Upper lobe of left lung (tissue), 6 donors: ENCODE measurements at regions not wholly inside any gene's neighbourhood (a gene's known extent, or its start where the extent isn't known, plus 50 kb on each side); places are given as distances from the start of the nearest gene placed in this dataset.

Experiments used
- ATAC-seq, 2 donors: fragments of 200-7000 bp; cut with Tn5 transposase; one replicate each; pipeline ENCODE4 v1.9.1; 2022; ENCODE audit warnings: mild to moderate bottlenecking in 2 of 2, moderate library complexity in 2 of 2; ENCODE audit not compliant: low FRiP score in 2 of 2
- DNase-seq, 2 donors: peaks; one replicate each; pipeline ENCODE4 v3.0.0-alpha.2; 2019 to 2020
- H3K27ac ChIP-seq, 4 donors: fragments of 200-600 bp; sonication (generic); one replicate each; pipeline ENCODE4 v1.5.1; 2016 to 2019
- H3K27me3 ChIP-seq, 4 donors: fragments of 200-600 bp; sonication (generic); one replicate each; pipeline ENCODE4 v1.5.1; 2017 to 2019
- H3K36me3 ChIP-seq, 4 donors: fragments of 200-600 bp; sonication (generic); one replicate each; pipeline ENCODE4 v1.5.1; 2016 to 2019
- H3K4me1 ChIP-seq, 4 donors: fragments of 200-600 bp; sonication (generic); one replicate each; pipeline ENCODE4 v1.5.1; 2018 to 2019
- H3K4me3 ChIP-seq, 4 donors: fragments of 200-600 bp; sonication (generic); one replicate each; pipeline ENCODE4 v1.5.1; 2017 to 2019; ENCODE audit warnings: mild to moderate bottlenecking in 2 of 4, moderate library complexity in 1 of 4
- H3K9me3 ChIP-seq, 4 donors: fragments of 200-600 bp; sonication (generic); one replicate each; pipeline ENCODE4 v1.5.1; 2018 to 2019
- EP300 ChIP-seq, 4 donors: sonication (generic); formaldehyde crosslinking; IDR thresholded peaks; one replicate each; pipeline ENCODE4 v1.5.1; 2017; ENCODE audit warnings: antibody characterized with exemption in 4 of 4, control low read depth in 2 of 4
- POLR2A ChIP-seq, 4 donors: fragments of 450-650 bp; IDR thresholded peaks; one replicate each; pipeline ENCODE4 v1.5.1; 2016 to 2017; ENCODE audit warnings: antibody characterized with exemption in 4 of 4, mild to moderate bottlenecking in 2 of 4
- POLR2AphosphoS5 ChIP-seq, 2 donors: sonication (generic); formaldehyde crosslinking; IDR thresholded peaks; one replicate each; pipeline ENCODE4 v1.5.1; 2017; ENCODE audit warnings: antibody characterized with exemption in 2 of 2
- WGBS, 2 donors: methylation state at CpG; one replicate each; pipeline ENCODE4 v1.1.5; 2017 to 2018; 5-methylcytosine and 5-hydroxymethylcytosine counted together
- TF ChIP-seq, protein P1 (sequence below), 6 experiments: fragments of 450-650 bp in 4 of 6; fragments of 200-600 bp in 2 of 6; sonication (generic) in 2 of 6; IDR thresholded peaks; one replicate each; pipeline ENCODE4 v1.5.1; 2016 to 2019; ENCODE audit warnings: antibody characterized with exemption in 6 of 6
- donor health status: DM: no; HTN: no; CAD: no; lungs with moderate emphysema.
- donor health status: DM: no; HTN: yes; CAD: no; lungs with severe emphysema.

DNA sequence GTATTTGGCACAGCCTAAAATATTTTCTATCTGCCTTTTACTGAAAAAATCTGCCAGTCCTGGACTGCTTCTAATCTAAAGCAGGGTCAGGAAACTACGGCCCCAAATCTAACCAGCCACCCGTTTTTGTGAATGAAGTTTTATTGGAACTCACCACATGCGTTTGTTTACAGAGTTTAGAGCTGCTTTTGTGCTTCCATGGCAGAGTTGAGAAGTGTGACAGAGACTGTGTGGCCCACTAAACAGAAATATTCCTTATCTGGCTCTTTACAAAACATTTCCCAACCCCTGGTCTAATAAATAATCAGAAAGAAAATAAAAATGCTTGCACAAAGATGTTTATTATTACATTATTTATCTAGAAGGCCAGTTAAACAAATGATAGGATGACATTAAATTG, 110.2 kb downstream of the COPRS start:
- TF ChIP-seq POLR2A (IDR thresholded peaks at IDR 0.05) = no peak
- TF ChIP-seq EP300 (IDR thresholded peaks at IDR 0.05) = no peak
- TF ChIP-seq, protein P1, sequence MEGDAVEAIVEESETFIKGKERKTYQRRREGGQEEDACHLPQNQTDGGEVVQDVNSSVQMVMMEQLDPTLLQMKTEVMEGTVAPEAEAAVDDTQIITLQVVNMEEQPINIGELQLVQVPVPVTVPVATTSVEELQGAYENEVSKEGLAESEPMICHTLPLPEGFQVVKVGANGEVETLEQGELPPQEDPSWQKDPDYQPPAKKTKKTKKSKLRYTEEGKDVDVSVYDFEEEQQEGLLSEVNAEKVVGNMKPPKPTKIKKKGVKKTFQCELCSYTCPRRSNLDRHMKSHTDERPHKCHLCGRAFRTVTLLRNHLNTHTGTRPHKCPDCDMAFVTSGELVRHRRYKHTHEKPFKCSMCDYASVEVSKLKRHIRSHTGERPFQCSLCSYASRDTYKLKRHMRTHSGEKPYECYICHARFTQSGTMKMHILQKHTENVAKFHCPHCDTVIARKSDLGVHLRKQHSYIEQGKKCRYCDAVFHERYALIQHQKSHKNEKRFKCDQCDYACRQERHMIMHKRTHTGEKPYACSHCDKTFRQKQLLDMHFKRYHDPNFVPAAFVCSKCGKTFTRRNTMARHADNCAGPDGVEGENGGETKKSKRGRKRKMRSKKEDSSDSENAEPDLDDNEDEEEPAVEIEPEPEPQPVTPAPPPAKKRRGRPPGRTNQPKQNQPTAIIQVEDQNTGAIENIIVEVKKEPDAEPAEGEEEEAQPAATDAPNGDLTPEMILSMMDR (IDR thresholded peaks at IDR 0.05) = no peak
- no peak for TF ChIP-seq POLR2AphosphoS5 (IDR thresholded peaks at IDR 0.05)
- no peaks in the 10 kb centered on the region for H3K36me3 ChIP-seq
- H3K4me3 ChIP-seq = no peak overlapping the region
- WGBS, 2 donors = 58 to 69% methylated on average over 3 of the region's 3 CpGs
- no peaks in the 10 kb centered on the region for H3K9me3 ChIP-seq
- H3K4me1 ChIP-seq = no peaks in the 10 kb centered on the region
- no peak for DNase-seq
- no peak for ATAC-seq
- H3K27me3 ChIP-seq = no peaks in the 10 kb centered on the region
- H3K27ac ChIP-seq = no peak overlapping the region

DNA sequence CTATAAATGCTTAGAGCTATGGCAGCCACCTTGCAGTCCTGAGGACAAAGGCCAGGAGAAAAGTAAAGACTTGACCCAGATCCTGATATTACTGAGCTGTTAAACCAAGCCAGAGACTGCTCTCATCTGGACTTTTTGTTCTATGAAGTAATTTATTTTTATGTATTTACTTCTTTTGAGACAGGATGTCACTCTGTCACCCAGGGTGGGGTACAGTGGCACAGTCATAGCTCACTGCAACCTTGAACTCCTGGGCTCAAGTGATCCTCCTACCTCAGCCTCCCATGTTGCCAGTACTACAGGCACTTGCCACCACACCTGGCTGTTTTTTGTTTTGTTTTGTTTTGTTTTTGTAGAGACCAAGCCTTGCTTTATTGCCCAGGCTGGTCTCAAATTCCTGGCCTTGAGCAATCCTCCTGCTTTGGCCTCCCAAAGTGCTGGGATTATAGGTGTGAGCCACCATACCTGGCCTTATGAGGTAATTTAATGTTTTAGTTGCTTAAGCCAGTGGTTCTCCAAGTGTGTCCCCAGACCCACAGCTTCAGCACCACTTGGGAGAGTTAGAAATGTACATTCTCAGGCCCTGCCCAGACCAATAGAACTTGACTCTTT, 112.1 kb downstream of the COPRS start:
- Histone ChIP-seq H3K9me3 (no peaks in the 10 kb centered on the region), H3K27me3 (no peaks in the 10 kb centered on the region), H3K4me1 (no peaks in the 10 kb centered on the region), H3K36me3 (no peaks in the 10 kb centered on the region), H3K27ac (no peak overlapping the region), H3K4me3 (no peak overlapping the region)
- no peak for ATAC-seq
- DNase-seq = no peak
- TF ChIP-seq POLR2AphosphoS5 (IDR thresholded peaks at IDR 0.05) (no peak), POLR2A (IDR thresholded peaks at IDR 0.05) (no peak)
- TF ChIP-seq, protein P1 (IDR thresholded peaks at IDR 0.05) = no peak

DNA sequence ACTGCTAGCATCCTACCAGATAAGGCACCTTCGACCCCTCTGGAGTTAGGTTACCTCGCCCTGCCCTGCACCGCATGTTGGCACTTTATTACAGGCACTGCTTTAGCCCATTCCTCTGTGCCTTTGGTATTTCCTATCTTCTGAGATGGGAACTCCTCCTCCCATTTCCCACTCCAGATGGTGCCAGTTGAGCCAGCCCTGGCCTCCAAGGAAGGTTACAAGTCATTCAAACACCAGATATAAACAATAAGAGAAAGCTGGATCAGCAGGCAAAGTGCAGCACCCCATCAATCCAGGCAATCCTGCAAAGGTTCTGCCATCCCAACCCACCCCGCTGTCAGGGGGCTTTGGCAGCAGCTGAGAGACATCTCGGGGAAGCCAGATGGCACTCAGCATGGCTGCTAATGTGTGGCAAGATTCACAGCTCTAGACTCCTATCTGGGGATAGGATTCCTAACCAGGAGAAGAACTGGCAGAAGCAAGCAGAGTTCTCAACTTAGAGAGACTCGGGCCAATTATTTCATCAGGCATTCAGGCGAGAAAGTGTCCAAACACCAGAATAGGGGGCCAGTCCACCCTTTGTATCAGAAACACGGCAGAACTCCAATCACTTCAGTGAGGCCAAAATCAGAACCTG, 113.0 kb downstream of the COPRS start:
- no peaks in the 10 kb centered on the region for H3K36me3 ChIP-seq
- no peaks in the 10 kb centered on the region for H3K4me1 ChIP-seq
- no peaks in the 10 kb centered on the region for H3K27me3 ChIP-seq
- no peak overlapping the region for H3K4me3 ChIP-seq
- 83% methylated on average over 5 to 8 of the region's 8 CpGs for WGBS, 2 donors
- DNase-seq = no peak
- no peaks in the 10 kb centered on the region for H3K9me3 ChIP-seq
- no peak overlapping the region for H3K27ac ChIP-seq
- TF ChIP-seq POLR2A (IDR thresholded peaks at IDR 0.05) (no peak), POLR2AphosphoS5 (IDR thresholded peaks at IDR 0.05) (no peak), EP300 (IDR thresholded peaks at IDR 0.05) (no peak)
- TF ChIP-seq, protein P1 (IDR thresholded peaks at IDR 0.05) = no peak
- no peak for ATAC-seq

DNA sequence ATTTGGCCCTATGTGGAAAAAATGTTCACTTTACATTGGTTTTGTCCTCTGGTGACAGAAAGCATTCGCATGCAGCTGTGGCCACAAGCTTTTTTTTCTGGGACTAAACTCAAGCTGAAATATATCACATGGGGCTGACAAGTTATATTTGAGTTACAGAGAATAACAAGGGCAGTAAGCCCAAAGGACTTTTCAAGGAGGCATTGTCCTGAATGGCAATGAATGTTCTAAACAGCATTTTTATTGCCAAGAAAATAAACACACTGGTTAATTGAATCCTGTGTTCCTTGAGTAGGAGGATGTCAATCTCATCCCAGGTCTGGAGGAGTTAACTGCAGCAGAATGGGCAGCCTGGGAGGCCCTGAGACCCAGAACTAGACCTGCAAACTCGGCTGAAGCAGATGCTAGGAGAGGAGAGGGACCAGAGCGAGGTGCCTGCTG, 114.5 kb downstream of the COPRS start:
- Histone ChIP-seq H3K9me3 (no peaks in the 10 kb centered on the region), H3K4me3 (no peak overlapping the region), H3K36me3 (no peaks in the 10 kb centered on the region), H3K4me1 (no peaks in the 10 kb centered on the region), H3K27me3 (no peaks in the 10 kb centered on the region), H3K27ac (no peak overlapping the region)
- TF ChIP-seq POLR2A (IDR thresholded peaks at IDR 0.05) (no peak), POLR2AphosphoS5 (IDR thresholded peaks at IDR 0.05) (no peak), EP300 (IDR thresholded peaks at IDR 0.05) (no peak)
- TF ChIP-seq, protein P1 (IDR thresholded peaks at IDR 0.05) = no peak
- DNase-seq (no peak), ATAC-seq (no peak)
- WGBS, 2 donors = 51% methylated on average over 3 of the region's 3 CpGs

DNA sequence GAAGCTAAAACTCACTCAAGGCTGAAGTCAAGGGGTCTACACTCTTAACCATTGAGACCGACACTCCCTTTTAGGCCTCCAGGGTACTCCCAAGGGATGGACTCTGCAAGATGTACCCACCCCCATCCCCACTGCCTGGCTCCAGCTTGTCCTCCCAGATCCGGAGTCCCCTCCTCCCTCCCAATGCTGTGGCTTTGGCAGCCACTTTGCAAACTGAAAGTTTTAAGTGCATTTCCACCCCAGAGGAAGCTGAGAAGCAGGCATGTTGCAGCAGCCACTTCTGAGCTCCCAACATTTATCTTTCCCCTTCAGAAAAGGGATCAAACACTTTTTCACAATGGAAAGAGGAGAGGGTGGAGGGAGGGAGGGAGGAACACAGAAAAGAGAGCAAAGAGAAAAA, 115.2 kb downstream of the COPRS start:
- no peak for TF ChIP-seq POLR2AphosphoS5 (IDR thresholded peaks at IDR 0.05)
- TF ChIP-seq POLR2A (IDR thresholded peaks at IDR 0.05) = no peak
- no peak for TF ChIP-seq EP300 (IDR thresholded peaks at IDR 0.05)
- TF ChIP-seq, protein P1 (IDR thresholded peaks at IDR 0.05) = no peak
- Histone ChIP-seq H3K4me3 (no peak overlapping the region), H3K9me3 (no peaks in the 10 kb centered on the region), H3K27me3 (no peaks in the 10 kb centered on the region), H3K4me1 (no peaks in the 10 kb centered on the region), H3K27ac (no peak overlapping the region), H3K36me3 (no peaks in the 10 kb centered on the region)
- ATAC-seq = peak in 1 of 2 donors; percentile 14
- no peak for DNase-seq
- 36 to 47% methylated on average over 2 of the region's 2 CpGs for WGBS, 2 donors
